CD4-positive, alpha-beta T cell treated with Interleukin-21 for 1 hour (primary cell): ENCODE measurements at regions not wholly inside any gene's neighbourhood (a gene's known extent, or its start where the extent isn't known, plus 50 kb on each side); places are given as distances from the start of the nearest gene placed in this dataset.

ENCODE experiments used
- DNase-seq: peaks from one replicate; pipeline ENCODE4 v3.0.0-alpha.2; 2020

DNA sequence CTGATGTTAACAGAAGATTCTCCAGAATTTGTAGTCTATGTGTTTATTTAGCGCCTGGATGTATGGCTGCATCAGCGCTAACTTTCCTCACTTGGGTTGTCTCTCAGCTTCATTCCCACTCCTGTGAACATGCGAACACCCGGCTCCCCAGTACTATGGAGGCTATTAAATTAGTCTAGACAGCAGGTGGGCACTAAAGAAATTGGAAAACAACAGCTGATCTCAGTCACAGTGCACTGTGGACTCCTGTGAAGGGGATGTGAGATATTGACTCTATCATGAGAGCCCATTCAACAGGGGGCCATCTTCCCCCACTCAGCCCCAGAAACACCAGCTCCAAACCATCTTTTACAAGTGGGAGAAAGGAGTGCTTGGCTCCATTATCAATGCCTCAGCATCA lies 471.0 kb downstream of the KDM4C start:
- no peak for DNase-seq

DNA sequence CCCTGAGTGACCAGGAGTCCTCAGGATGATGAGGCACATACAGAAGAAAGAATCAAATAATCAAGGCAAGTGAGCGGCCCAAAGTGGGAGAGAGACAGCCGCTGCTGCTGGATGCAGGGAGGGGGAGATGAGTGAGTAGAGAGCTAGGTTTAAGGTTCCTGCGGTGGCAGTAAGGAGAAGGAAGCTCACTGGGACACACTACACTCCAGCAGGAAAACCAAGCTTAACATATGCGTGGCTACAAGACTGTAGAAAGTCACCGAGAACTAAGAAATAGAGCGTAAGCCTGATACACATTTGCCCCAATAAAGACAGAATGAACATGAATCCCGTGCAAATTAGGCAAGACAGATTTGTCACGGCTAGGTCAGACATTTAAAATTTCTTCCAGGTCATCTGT lies 470.2 kb downstream of the KDM4C start:
- no peak for DNase-seq

DNA sequence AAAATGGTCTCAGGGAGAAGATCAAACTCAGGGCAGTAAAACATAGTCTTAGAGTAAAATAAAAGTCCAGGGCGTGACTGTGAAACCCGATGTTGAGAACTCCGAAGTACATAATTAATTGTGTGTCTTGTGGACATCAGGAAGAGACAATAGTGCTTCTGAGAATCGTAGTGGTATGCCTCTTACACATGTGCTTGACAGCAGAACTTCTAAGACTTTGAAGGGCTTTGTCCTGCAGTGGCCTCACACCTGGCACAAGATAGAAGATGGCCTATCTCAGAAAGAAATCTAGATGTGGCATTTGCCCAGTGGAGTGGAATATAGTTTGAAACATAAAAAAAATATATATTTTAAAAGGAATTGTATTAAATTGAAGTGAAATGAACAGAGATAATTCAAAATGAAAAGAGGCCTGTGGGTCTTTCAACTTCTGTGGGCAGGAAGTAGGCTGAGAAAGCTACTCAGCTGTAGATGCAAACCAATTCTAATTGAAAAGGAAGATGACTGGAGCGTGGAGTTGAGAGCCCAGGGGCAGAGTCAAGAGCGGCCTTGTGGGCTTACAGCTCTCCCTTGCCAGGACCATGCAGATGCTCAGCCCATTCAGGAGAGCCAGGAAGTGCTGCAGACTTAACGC lies 468.4 kb downstream of the KDM4C start:
- no peak for DNase-seq
